GM23338 (cell line): ENCODE measurements at regions not wholly inside any gene's neighbourhood (a gene's known extent, or its start where the extent isn't known, plus 50 kb on each side); places are given as distances from the start of the nearest gene placed in this dataset.

Source experiments
- ATAC-seq: fragments of 200-7000 bp; cut with Tn5 transposase; 3 replicates; pipeline ENCODE4 v1.9.1; 2020
- DNase-seq: peaks from one replicate; pipeline ENCODE4 v3.0.0-alpha.2; 2015; ENCODE audit warnings: low spot score
- H2AFZ ChIP-seq: fragments of 200-600 bp; sonication (generic); 2 replicates; pipeline ENCODE4 v1.8.0; 2016; ENCODE audit warnings: antibody characterized with exemption, mild to moderate bottlenecking, moderate library complexity
- H3F3A ChIP-seq: fragments of 200-600 bp; sonication (generic); replicated peaks from 2 replicates; pipeline ENCODE4 v1.8.0; 2017; ENCODE audit warnings: antibody characterized with exemption, mixed run types, low read depth
- H3K27ac ChIP-seq: fragments of 200-600 bp; sonication (generic); 2 replicates; pipeline ENCODE4 v1.6.1; 2016; ENCODE audit warnings: low read depth
- H3K27me3 ChIP-seq: fragments of 200-600 bp; sonication (generic); 2 replicates; pipeline ENCODE4 v1.8.0; 2016; ENCODE audit warnings: mild to moderate bottlenecking, mixed run types, moderate library complexity; ENCODE audit not compliant: insufficient read depth
- H3K36me3 ChIP-seq: fragments of 200-600 bp; sonication (generic); 2 replicates; pipeline ENCODE4 v1.8.0; 2016; ENCODE audit warnings: mild to moderate bottlenecking; ENCODE audit not compliant: insufficient read depth
- H3K4me1 ChIP-seq: fragments of 200-600 bp; sonication (generic); 2 replicates; pipeline ENCODE4 v1.8.0; 2016; ENCODE audit warnings: mild to moderate bottlenecking, moderate library complexity; ENCODE audit not compliant: insufficient read depth
- H3K4me2 ChIP-seq: fragments of 200-600 bp; sonication (generic); 2 replicates; pipeline ENCODE4 v1.7.1; 2017; ENCODE audit warnings: mixed run types
- H3K4me3 ChIP-seq: fragments of 200-600 bp; sonication (generic); 2 replicates; pipeline ENCODE4 v1.6.1; 2016; ENCODE audit warnings: mixed run types
- H3K79me2 ChIP-seq: fragments of 200-600 bp; sonication (generic); replicated peaks from 2 replicates; pipeline ENCODE4 v1.8.0; 2017; ENCODE audit warnings: mild to moderate bottlenecking; ENCODE audit not compliant: insufficient read depth
- H3K9me2 ChIP-seq: fragments of 200-600 bp; sonication (generic); 2 replicates; pipeline ENCODE4 v1.8.0; 2017; ENCODE audit not compliant: insufficient read depth
- H4K20me1 ChIP-seq: fragments of 200-600 bp; sonication (generic); replicated peaks from 2 replicates; pipeline ENCODE4 v1.8.0; 2017; ENCODE audit warnings: mild to moderate bottlenecking; ENCODE audit not compliant: insufficient read depth
- H3K27ac Mint-ChIP-seq: 2 replicates; pipeline ENCODE4 v1.8.0; 2020; ENCODE audit warnings: inconsistent platforms, mild to moderate bottlenecking, moderate library complexity, mixed read lengths
- H3K27me3 Mint-ChIP-seq: 3 replicates; pipeline ENCODE4 v1.8.0; 2022; ENCODE audit warnings: low read depth, mild to moderate bottlenecking, moderate library complexity, mixed read lengths, inconsistent platforms; ENCODE audit not compliant: insufficient read depth, poor library complexity
- H3K36me3 Mint-ChIP-seq: 3 replicates; pipeline ENCODE4 v1.8.0; 2021; ENCODE audit warnings: low read depth, mild to moderate bottlenecking, inconsistent platforms, moderate library complexity, mixed read lengths
- H3K4me1 Mint-ChIP-seq: 3 replicates; pipeline ENCODE4 v1.8.0; 2020; ENCODE audit warnings: mild to moderate bottlenecking, inconsistent platforms, mixed read lengths
- H3K4me3 Mint-ChIP-seq: 3 replicates; pipeline ENCODE4 v1.8.0; 2021; ENCODE audit warnings: moderate library complexity, mild to moderate bottlenecking, inconsistent platforms, mixed read lengths
- H3K9me3 Mint-ChIP-seq: 3 replicates; pipeline ENCODE4 v1.8.0; 2020; ENCODE audit warnings: moderate library complexity, mild to moderate bottlenecking, inconsistent platforms, mixed read lengths
- CREB1 ChIP-seq: fragments of 250-450 bp; sonication (Bioruptor Pico); IDR thresholded peaks from 2 replicates; pipeline ENCODE4 v1.5.0; 2020; ENCODE audit warnings: low read depth, mild to moderate bottlenecking, moderate library complexity
- CTCF ChIP-seq, 2 experiments: fragments of 200-600 bp in 1 of 2; sonication (generic) in 1 of 2; conservative IDR thresholded peaks; 2 replicates each; pipeline versions ENCODE4 v1.5.1 to v1.6.1; 2016 to 2017; ENCODE audit warnings: antibody characterized with exemption in 2 of 2, low read depth in 2 of 2, mild to moderate bottlenecking in 2 of 2, moderate library complexity in 1 of 2
- ETS1 ChIP-seq: IDR thresholded peaks from 2 replicates; pipeline ENCODE4 v1.6.1; 2016; ENCODE audit warnings: antibody characterized with exemption
- EZH2 ChIP-seq: fragments of 200-600 bp; sonication (generic); IDR thresholded peaks from one replicate; pipeline ENCODE4 v1.8.0; 2017; ENCODE audit warnings: antibody characterized with exemption, mild to moderate bottlenecking, low read depth; ENCODE audit not compliant: unreplicated experiment
- EZH2phosphoT487 ChIP-seq: fragments of 200-600 bp; sonication (generic); IDR thresholded peaks from one replicate; pipeline ENCODE4 v1.8.1; 2018; ENCODE audit warnings: antibody characterized with exemption; ENCODE audit not compliant: unreplicated experiment
- JUNB ChIP-seq: IDR thresholded peaks from one replicate; pipeline ENCODE4 v1.6.1; 2016; ENCODE audit warnings: antibody characterized with exemption; ENCODE audit not compliant: unreplicated experiment
- NANOG ChIP-seq: IDR thresholded peaks from 2 replicates; pipeline ENCODE4 v1.6.1; 2016; ENCODE audit warnings: antibody characterized with exemption, borderline replicate concordance
- POLR2AphosphoS5 ChIP-seq: IDR thresholded peaks from 2 replicates; pipeline ENCODE4 v1.6.1; 2016; ENCODE audit warnings: antibody characterized with exemption, low read depth
- REST ChIP-seq: IDR thresholded peaks from one replicate; pipeline ENCODE4 v1.6.1; 2018; ENCODE audit warnings: antibody characterized with exemption; ENCODE audit not compliant: unreplicated experiment
- STAT1 ChIP-seq: IDR thresholded peaks from one replicate; pipeline ENCODE4 v1.6.1; 2016; ENCODE audit warnings: antibody characterized with exemption; ENCODE audit not compliant: unreplicated experiment
- ZNF114 ChIP-seq: fragments of 250-450 bp; sonication (Bioruptor Pico); IDR thresholded peaks from 2 replicates; pipeline ENCODE4 v1.5.0; 2020; ENCODE audit warnings: mild to moderate bottlenecking, moderate library complexity
- ZNF331 ChIP-seq: fragments of 250-450 bp; sonication (Bioruptor Pico); IDR thresholded peaks from 2 replicates; pipeline ENCODE4 v1.5.0; 2020; ENCODE audit warnings: low read depth, mild to moderate bottlenecking, moderate library complexity
- ZNF462 ChIP-seq: fragments of 250-450 bp; sonication (Bioruptor Pico); IDR thresholded peaks from 2 replicates; pipeline ENCODE4 v1.5.0; 2020; ENCODE audit warnings: mild to moderate bottlenecking, moderate library complexity

GRCh38 chr6:140311146-140311545 is 936.7 kb upstream of the CITED2 start:
- Histone ChIP-seq H3K4me2 (no peak overlapping the region), H3K36me3 (no peaks in the 10 kb centered on the region), H3K27me3 (no peaks in the 10 kb centered on the region), H3F3A (no peaks in the 10 kb centered on the region), H2AFZ (no peak overlapping the region), H3K4me3 (no peak overlapping the region), H3K27ac (no peak overlapping the region), H3K79me2 (no peaks in the 10 kb centered on the region), H4K20me1 (no peaks in the 10 kb centered on the region), H3K4me1 (no peaks in the 10 kb centered on the region), H3K9me2 (peaks cover 7% of the 10 kb centered on the region)
- ATAC-seq, result no peak
- no peaks in the 10 kb centered on the region for H3K4me1 Mint-ChIP-seq
- peaks cover 9% of the 10 kb centered on the region; the same call in 1 of the 3 replicates for H3K36me3 Mint-ChIP-seq
- DNase-seq, result no peak
- no peaks in the 10 kb centered on the region for H3K27me3 Mint-ChIP-seq
- 0 out of 3 replicates have a peak, but pooled peaks cover 4% of the 10 kb centered on the region for H3K9me3 Mint-ChIP-seq
- H3K4me3 Mint-ChIP-seq, result no peak overlapping the region
- no peak overlapping the region for H3K27ac Mint-ChIP-seq
- TF ChIP-seq POLR2AphosphoS5 (no peak), EZH2phosphoT487 (no peak), JUNB (no peak), ZNF462 (CRISPR knock-in tag) (no peak), CTCF (conservative IDR thresholded peaks at IDR 0.05; ENCODE audit: low read depth in 2 of 2) (no peak), STAT1 (no peak), EZH2 (no peak), NANOG (no peak), ETS1 (no peak), ZNF114 (CRISPR knock-in tag) (no peak), REST (no peak), CREB1 (CRISPR knock-in tag) (no peak), ZNF331 (no peak)
